SW480 (cell line): ENCODE measurements at regions not wholly inside any gene's neighbourhood (a gene's known extent, or its start where the extent isn't known, plus 50 kb on each side); places are given as distances from the start of the nearest gene placed in this dataset.
"Not testable (repeated sequence)": the region's sequence is repeated elsewhere in the genome, so short reads cannot be mapped to it uniquely, and the experiment has no call there.

Experiments used
- DNase-seq: peaks from one replicate; pipeline ENCODE4 v3.0.0-alpha.2; 2016; ENCODE audit warnings: low spot score

DNA sequence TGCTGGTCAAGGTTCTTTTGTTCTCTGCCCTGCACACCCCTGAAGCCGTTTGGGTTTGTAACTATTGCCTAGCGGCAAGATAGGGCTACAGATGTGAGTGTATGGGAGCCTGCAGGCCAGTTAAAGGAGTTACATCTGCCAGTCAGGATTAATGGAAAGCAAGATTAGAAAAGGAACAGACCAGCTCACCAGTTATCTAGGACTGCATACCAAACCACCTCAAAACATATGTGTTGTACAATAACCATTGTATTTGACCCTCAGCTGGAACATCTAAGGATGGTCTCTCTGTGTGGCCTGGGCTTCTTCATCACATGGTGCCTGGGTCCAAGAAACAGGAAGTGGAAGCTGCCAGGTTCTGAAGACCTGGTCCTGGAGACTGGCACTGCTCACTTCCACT lies 52.5 kb upstream of the FBXO28 start:
- DNase-seq: no peak

DNA sequence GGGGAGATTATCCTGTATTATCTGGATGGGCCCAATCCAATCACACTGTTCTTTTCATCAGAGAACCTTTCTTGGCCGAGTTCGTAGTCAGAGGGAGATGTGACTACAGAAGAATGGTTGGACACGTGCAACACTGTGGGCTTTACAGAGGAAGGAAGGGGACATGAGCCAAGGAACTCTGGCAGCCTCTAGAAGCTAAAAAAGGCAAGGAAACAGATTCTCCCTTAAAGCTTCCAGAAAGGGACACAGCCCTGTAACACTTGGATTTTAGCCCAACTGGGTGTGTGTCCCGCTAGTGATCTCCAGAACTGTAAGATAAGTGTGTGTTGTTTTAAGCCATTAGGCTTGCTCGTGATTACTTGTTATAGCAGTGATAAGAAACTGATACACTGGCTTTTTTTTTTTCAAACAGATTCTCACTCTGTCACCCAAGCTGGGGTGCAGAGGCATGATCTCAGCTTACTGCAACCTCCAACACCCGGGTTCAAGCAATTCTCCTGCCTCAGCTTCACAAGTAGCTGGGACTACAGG lies 53.9 kb upstream of the FBXO28 start:
- DNase-seq: no peak

DNA sequence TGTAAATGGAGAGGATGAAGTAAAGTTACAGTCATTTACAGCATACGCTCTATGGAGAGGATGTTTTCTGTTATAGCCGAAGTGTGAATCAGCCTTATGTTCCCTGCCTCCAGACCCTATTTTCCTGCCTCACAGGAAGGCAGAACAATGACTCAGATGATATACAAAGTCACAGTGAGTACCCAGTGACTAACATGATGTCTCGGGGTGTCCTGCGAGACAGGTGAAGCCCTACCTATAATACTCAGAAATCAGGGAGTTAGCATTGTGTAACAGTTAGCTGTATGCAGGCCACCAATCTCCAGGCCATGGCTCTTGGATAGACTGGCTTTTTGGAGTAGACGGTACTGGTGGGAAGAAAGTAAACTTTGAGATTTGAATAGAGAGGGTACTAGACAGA lies 55.6 kb upstream of the FBXO28 start:
- DNase-seq: no peak

DNA sequence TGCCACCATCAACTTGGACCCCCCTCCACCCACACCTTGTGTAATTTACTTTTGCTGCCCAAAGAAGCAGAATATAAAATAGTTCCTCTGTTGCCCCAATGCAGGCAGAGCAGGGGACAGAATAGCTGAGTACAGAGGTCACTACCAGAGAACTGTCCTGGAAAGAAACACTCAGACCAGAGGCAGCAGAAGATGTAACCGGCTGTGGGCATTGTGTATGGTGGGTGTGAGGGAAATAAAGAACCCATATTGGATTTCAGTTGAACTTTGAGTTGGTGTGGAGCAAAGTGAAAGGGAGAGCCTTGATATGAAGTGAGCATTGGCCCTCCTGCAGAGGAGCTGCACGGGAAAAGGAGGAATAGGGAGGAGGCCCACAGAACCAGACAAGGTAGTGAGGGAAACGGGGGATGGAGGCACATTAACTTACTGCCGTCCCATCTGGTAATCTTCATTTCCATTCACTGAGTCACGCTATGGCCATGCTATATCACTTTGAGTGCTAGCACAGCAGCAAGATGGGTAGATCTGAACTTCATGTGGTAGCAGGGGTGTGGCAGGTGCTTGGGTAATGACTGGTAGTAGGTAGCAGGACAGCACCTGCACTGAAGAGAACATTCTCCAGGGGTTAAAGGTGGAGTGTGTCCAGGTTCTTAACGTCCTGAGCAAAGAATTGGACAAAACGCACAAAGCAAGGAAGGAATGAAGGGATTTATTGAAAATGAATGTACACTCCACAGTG lies 56.3 kb upstream of the FBXO28 start:
- no peak for DNase-seq

DNA sequence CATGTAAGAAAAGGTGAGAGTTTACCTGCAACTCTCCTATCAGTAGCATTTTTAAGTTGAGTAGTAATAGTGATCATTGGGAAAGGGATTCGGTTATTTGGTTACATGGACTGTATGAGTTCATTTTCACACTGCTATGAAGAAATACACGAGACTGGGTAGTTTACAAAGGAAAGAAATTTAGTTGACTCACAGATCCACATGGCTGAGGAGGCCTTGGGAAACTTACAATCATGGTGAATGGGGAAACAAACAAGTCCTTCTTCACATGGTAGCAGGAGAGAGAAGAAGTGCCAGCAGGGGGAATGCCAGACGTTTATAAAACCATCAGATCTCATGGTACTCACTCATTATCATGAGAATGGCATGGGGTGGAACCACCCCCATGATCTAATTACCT lies 59.3 kb upstream of the FBXO28 start:
- DNase-seq: no peak

DNA sequence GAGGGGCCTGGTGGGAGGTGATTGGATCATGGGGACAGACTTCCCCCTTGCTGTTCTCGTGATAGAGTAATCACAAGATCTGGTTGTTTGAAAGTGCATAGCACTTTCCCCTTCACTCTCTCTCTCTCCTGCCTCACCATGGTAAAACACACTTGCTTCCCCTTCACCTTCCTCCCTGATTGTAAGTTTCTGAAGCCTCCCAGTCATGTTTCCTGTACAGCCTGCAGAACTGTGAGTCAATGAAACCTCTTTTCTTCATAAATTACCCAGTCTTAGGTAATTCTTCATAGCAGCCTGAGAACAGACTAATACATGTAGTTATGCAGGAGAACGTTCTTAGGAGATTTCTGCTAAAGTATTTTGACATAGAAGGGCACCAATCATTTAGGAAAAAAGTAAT lies 59.9 kb upstream of the FBXO28 start:
- DNase-seq: no peak

DNA sequence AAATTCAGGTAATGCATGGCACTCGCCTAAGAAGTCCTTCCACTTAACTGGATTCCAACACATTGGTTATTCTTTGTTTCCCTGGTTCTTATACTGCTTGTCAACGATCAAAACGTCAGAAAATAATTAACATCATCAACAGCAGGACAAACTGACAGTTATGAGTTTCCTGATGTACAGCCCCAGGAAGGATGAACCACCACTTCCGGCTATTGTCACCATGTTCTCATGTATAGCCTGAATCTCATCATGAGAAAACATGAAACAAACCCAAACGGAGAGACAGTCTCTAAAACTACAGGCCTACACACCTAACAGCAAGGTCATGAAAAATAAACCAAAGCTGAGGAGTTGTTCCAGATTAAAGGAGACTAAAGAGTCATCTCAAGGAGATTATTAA lies 60.5 kb upstream of the FBXO28 start:
- no peak for DNase-seq

DNA sequence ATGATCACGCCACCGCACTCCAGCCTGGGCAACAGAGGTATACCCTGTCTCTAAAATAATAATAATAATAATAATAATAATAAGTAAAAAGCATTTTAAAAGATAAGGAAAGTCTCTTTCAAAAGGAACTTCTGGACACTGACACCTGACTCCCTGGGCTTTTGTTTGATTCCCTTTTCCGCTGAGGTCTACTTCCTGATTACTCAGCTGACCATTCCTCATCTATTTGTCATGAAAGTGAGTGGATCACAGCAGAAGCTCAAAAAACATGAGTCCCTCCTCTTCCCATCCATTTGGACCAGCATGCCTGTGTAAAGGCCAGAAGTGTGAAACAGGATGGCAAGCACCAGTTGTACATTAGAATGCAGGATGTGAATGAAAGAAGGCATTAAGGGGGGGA lies 61.1 kb upstream of the FBXO28 start:
- no peak for DNase-seq

DNA sequence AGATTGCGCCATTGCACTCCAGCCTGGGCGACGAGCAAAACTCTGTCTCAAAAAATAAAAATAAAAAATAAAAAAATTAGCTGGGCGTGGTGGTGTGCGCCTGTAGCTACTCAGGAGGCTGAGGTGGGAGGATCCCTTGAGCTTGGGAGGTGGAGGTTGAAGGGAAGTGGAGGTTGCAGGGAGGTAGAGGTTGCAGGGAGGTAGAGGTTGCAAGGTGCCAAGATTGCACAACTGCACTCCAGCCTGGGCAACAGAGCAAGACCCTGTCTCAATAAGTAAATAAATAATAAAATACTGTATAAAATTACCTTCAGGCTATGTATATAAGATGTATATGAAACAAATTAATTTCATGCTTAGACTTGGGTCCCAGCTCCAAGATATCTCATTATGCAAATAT lies 62.1 kb upstream of the FBXO28 start:
- DNase-seq: not testable (repeated sequence)

DNA sequence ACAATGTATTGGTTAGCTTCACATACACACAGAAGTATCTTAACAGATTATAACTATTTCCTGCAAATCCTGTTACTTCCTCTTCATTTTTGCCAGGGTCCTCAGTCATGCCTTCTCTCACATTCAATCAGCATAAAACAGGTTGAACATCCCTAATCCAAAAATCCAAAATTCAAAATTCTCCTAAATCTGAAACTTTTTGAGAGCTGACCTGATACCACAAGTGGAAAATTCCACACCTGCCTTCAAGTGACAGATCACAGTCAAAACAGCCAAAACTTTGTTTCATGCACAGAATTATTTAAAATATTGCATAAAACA lies 62.9 kb upstream of the FBXO28 start:
- no peak for DNase-seq

DNA sequence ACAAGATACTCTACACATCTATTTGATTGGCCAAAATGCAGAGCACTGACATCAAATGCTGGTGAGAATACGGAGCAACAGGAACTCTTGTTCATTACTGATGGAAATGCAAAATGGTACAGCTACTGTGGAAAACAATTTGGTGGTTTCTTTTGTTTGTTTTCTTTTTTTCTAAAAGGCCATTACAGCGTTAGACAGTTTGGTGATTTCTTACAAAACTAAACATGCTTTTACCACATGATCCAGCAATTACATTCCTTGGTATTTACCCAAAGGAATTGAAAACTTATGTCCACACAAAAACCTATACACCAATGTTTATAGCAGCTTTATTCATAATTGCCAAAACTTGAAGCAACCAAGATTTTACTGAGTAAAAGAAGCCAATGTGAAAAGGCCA lies 66.4 kb upstream of the FBXO28 start:
- DNase-seq: no peak

DNA sequence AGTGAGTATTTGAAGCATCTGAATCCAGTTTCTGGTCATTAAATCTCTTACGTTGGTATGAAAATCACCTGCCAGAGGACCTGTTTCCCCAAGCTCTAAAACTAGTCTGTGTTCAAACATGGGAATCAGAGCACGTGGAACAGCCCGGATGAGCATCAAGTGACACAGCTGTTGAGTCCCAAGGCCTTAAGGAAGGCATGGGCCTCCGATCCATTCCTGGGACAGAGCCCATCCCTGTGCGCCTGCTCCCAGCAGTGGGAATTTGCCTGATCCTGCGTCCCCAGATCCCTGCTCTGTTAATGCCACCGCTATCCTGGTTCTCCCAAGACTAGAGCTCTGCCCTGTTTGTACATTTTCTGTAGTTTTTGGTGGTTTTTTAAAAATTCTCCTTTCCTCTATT lies 68.4 kb upstream of the FBXO28 start:
- DNase-seq: no peak

DNA sequence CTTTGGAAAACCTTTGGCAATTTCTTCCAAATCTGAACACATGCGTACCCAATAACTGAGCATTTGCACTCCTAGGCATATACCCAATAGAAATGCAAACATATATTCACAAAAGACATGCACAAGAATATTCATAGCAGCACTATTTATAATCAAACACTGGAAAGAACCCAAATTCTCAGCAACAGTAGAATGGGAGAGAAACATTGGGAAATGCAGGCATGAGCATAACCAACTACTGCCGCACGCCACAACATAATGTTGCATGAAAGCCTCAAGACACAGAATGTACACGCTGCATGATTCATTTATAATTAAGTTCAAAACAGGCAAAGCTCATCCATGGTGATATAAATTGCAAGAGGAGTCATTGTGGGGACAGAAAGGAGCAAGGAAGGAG lies 69.5 kb upstream of the FBXO28 start:
- no peak for DNase-seq

DNA sequence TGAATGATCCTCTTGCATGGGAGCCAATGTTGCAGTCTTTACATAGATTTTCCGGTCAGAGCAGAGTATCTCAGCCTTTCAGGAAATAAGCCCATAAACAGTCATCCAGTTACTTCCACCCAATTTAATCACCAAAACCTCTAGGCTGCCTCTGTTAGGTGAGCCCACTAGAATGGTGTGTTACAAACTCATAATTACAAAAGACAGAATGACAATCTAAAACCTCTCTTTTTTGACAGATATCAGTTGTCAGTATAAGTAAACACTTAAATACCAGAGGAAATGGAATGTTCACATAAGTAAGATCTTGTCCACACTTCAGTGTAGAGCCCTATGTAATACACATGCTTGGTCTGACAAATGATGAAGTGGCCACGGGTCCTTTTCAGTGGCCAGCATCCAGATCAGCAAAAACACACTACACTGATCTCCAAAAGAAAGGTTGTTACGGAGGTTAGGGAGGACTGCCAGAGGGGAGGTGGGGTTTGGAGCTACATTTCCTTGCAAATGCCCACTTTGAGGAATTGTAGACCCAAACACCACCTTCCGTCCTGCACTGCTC lies 71.3 kb upstream of the FBXO28 start:
- DNase-seq: no peak

DNA sequence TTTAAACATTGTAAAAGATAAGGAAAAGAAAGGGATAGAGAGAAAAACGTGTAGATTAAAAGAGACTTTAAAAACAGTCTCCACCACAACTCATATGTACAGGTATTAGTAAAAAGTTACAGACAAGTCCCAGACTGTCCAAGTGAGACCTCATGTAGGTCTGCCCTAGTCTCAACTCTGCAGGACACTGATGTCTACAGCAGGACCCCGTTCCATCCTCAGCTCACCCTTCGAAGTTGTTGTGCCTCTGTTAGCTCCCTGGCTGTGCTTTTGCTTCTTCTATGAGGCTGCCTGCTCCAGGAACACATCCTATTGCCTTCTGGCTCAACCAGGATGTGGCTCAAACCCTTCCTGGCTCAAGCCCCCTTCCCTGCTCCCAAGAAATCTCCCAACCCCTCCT lies 72.9 kb upstream of the FBXO28 start:
- no peak for DNase-seq

DNA sequence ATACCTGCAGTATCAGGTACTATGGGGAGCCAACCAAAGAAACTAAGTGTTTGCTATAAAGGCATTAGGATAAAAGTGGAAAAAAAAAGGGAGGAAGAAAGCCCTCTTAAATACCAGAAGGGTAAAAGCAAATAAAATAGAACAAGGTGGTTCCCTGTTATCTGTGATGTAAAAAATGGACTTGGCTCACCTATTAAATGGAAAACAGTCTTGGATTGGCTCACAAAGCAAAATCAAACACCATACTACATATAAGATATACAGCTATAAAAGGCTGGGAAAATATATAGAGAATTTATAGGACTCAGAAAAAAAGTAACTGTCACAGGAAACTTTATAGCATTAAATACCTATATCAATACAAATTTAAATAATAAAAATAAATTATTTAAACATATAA lies 73.5 kb upstream of the FBXO28 start:
- not testable (repeated sequence) for DNase-seq

DNA sequence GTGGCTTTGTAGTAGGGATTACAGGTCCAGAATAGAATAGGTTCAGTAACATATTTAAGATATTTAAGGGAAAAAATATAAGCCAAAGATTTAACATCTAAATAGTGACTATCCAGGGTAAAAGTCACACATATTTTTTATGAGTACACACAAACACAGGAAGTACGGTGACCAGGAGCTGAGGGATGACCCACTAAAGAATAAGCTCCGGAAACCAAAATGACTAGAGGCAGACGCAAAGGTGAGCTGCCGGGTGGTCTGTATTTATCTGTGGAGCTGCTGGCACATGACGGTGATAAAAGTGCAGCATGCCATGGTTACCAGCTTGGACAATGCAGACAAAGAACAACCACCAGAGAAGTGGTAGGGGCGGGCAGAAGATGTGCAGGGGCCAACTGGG lies 73.9 kb upstream of the FBXO28 start:
- not testable (repeated sequence) for DNase-seq

DNA sequence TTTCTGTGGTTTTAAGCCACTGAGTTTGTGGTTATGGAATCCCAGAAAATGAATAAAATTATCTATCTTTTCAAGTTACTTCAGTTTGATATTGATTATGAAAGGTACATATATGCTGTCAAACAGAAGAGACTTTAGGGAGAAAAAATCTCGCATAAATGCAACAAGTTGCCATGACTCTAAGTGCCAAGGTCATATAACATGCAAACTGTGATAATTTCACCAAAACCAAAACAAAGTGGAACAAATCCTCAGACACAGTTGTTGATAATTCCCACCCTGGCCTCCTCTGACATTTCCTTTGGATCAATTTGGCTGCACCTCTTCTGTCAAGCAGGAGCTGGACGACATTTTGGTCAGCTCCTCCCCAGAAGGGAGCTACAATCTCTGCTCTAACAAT lies 75.1 kb upstream of the FBXO28 start:
- not testable (repeated sequence) for DNase-seq

DNA sequence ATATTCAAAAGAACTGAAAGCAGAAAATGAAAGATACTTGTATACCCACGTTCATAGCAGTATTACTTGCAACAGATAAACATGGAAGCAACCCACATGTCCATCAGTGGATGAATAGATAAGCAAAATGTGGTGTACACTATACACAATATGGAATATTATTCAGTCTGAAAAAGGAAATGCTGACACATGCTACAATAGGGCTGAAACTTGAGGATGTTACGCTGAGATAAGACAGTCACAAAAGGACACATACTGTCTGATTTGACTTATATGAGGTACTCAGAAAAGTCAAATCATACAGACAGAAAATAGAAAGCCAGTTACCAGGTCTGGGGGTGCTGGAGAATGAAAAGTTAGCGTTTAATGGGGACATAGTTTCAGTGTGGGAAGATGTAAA lies 76.5 kb upstream of the FBXO28 start:
- not testable (repeated sequence) for DNase-seq

DNA sequence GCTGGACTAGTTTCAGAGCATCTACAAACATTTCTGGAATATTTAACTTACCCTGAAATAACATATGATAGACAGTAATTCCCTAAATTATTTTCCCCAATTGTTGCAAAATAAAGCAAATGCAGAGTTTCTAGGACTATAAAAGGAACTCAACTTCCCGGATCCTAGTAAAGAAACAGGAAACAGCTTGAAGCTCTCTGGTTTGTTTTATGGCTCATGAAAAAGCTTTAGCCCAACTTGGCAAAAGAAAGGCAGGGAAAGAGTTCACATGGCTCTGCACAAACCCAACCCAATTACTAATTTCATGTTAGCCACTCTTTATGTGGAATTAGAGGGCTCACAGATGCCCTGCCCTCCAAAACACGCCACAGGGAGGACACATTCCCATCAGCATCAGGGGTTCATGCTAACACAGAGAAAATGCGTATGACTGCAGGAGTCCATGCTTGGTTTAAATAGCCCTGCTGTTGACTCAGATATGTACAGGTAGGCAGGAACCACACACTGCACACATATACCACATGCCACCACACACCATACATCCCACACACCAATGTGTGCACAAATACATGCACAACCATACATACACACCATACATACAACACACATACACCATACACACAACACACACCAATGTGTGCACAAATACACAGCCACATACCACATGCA lies 81.2 kb upstream of the FBXO28 start:
- not testable (repeated sequence) for DNase-seq

DNA sequence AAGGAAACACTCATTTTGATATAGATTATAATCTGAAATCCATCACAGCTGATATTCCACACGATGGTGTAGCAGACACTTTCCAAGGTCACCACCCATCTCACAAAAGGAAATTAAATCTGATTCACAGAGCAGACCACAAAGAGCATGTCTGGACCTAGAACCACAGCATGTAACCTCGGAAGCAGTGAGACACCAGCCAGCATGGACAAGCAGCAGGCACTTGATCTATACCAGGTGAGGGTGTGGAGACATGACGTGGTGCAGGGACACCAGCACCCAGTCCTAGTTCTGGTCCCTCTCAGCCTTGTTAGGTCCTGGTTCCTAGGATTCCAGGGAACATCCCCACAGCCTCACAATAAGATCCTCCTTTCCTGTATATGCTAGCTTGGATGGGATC lies 81.9 kb upstream of the FBXO28 start:
- not testable (repeated sequence) for DNase-seq

DNA sequence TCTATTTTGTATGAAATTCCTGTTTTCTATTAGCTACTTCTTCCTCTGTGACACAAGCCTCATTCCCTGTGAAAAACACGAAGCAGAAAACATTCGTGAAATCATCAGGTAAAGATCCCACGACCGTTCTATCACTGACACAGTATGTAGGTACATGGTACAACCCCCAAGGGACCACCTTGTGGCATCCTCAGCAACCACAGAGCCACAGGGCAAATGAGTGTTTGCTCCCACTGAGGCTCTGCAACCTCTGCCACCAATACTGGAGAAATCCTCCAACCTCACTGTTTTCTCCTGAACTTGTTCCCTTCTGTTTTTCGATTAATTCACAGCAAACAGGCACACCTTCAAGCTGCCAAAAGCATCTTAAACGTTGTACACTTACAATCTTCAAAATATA lies 83.7 kb upstream of the FBXO28 start:
- not testable (repeated sequence) for DNase-seq

DNA sequence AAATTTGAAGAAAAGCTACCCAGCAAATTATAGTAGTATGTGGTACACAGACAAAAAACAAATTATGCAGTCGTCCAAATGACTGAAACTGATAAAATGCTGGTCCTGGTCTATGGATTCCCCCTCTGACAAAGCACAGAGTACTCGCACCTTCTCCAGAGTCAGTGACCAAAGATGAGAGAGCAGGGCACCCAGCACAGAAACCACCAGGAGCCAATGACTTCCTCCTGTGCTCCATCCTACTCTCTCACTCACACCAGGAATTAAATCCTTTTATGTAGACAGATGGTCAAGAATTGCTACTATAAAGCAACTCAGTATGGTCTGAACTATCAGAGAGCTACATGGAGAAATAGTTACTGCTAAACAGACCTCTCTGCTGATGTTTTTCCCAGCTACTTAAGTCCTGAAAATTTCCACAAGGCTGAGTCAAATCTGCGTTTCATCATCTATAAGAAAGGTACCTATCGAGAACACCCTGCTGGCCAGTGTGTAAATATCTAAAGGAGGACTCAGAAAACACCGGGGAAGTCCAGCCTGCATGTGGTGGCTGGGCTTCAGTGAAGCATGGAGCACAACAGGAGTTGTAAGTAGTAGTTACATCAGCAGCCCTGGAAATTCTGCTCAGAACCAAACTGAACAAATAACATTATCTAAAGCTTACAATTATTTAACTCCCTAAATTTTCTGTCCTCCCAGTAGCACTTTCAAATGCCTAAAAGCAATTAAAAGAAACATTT lies 84.5 kb upstream of the FBXO28 start:
- not testable (repeated sequence) for DNase-seq
